ENCODE measurements at regions not wholly inside any gene's neighbourhood (a gene's known extent, or its start where the extent isn't known, plus 50 kb on each side); places are given as distances from the start of the nearest gene placed in this dataset.
A peak's percentile ranks its signal among the peaks of the same experiment; 100 is the strongest.
"Not testable (repeated sequence)": the region's sequence is repeated elsewhere in the genome, so short reads cannot be mapped to it uniquely, and the experiment has no call there.

- no peak for DNase-seq (ENCODE audit: low read depth)
These were observed 325.2 kb upstream of the RPS23 start for GRCh38 chr5:82603033-82603987.

- DNase-seq (ENCODE audit: low read depth): no peak
These were observed 323.7 kb upstream of the RPS23 start for GRCh38 chr5:82601861-82602260.

GRCh38 chr5:82601077-82601476 lies 322.9 kb upstream of the RPS23 start:
- no peak for DNase-seq (ENCODE audit: low read depth)

- no peak for DNase-seq (ENCODE audit: low read depth)
These were observed 321.5 kb upstream of the RPS23 start for GRCh38 chr5:82599692-82600091.

GRCh38 chr5:82599030-82599429 lies 320.9 kb upstream of the RPS23 start:
- no peak for DNase-seq (ENCODE audit: low read depth)

GRCh38 chr5:82597437-82597836 lies 319.3 kb upstream of the RPS23 start:
- peak; percentile 3 for DNase-seq (ENCODE audit: low read depth)

GRCh38 chr5:82596451-82596850 lies 318.3 kb upstream of the RPS23 start:
- no peak for DNase-seq (ENCODE audit: low read depth)

GRCh38 chr5:82595113-82595512 lies 317.0 kb upstream of the RPS23 start:
- no peak for DNase-seq (ENCODE audit: low read depth)

GRCh38 chr5:82594097-82594496 lies 315.9 kb upstream of the RPS23 start:
- no peak for DNase-seq (ENCODE audit: low read depth)

- no peak for DNase-seq (ENCODE audit: low read depth)
These were observed 315.3 kb upstream of the RPS23 start for GRCh38 chr5:82593481-82593880.

GRCh38 chr5:82591021-82591515 lies 312.9 kb upstream of the RPS23 start:
- peak; percentile 1 for DNase-seq (ENCODE audit: low read depth)

- no peak for DNase-seq (ENCODE audit: low read depth)
These were observed 312.0 kb upstream of the RPS23 start for GRCh38 chr5:82590112-82590511.

GRCh38 chr5:82586661-82587310 lies 308.6 kb upstream of the RPS23 start:
- no peak for DNase-seq (ENCODE audit: low read depth)

GRCh38 chr5:82586181-82586580 lies 308.0 kb upstream of the RPS23 start:
- no peak for DNase-seq (ENCODE audit: low read depth)

GRCh38 chr5:82584631-82585030 lies 306.5 kb upstream of the RPS23 start:
- DNase-seq (ENCODE audit: low read depth): no peak

GRCh38 chr5:82583331-82583730 lies 305.2 kb upstream of the RPS23 start:
- DNase-seq (ENCODE audit: low read depth): not testable (repeated sequence)

- no peak for DNase-seq (ENCODE audit: low read depth)
These were observed 286.8 kb upstream of the RPS23 start for GRCh38 chr5:82564963-82565362.

- DNase-seq (ENCODE audit: low read depth): no peak
These were observed 285.6 kb upstream of the RPS23 start for GRCh38 chr5:82563745-82564144.

GRCh38 chr5:82562696-82563240 lies 284.6 kb upstream of the RPS23 start:
- no peak for DNase-seq (ENCODE audit: low read depth)

GRCh38 chr5:82561797-82562196 lies 283.6 kb upstream of the RPS23 start:
- DNase-seq (ENCODE audit: low read depth): no peak

- no peak for DNase-seq (ENCODE audit: low read depth)
These were observed 282.8 kb upstream of the RPS23 start for GRCh38 chr5:82560969-82561368.

GRCh38 chr5:82560561-82560960 lies 282.4 kb upstream of the RPS23 start:
- DNase-seq (ENCODE audit: low read depth): no peak

- no peak for DNase-seq (ENCODE audit: low read depth)
These were observed 273.8 kb upstream of the RPS23 start for GRCh38 chr5:82551840-82552385.

All from ELR (cell line).